ENCODE measurements at regions not wholly inside any gene's neighbourhood (a gene's known extent, or its start where the extent isn't known, plus 50 kb on each side); places are given as distances from the start of the nearest gene placed in this dataset.
"Not testable (repeated sequence)": the region's sequence is repeated elsewhere in the genome, so short reads cannot be mapped to it uniquely, and the experiment has no call there.

- Mint-ChIP-seq H3K27ac (no peak overlapping the region), H3K36me3 (peaks cover 19% of the 10 kb centered on the region), H3K4me3 (no peak overlapping the region), H3K9me3 (ENCODE audit: low read depth) (peaks cover 4% of the 10 kb centered on the region), H3K27me3 (no peaks in the 10 kb centered on the region), H3K4me1 (peaks cover 2% of the 10 kb centered on the region)
- CTCF ChIA-PET, result no interaction called here
- no peak for ATAC-seq
- no peak for DNase-seq
Observed at GRCh38 chr2:10193851-10194820, 71.6 kb downstream of the RRM2 start.

- DNase-seq (no peak), ATAC-seq (no peak)
- Mint-ChIP-seq H3K9me3 (ENCODE audit: low read depth) (no peaks in the 10 kb centered on the region), H3K27me3 (no peaks in the 10 kb centered on the region), H3K4me3 (no peak overlapping the region), H3K27ac (no peak overlapping the region), H3K4me1 (no peaks in the 10 kb centered on the region), H3K36me3 (peaks cover 9% of the 10 kb centered on the region)
- CTCF ChIA-PET, result no interaction called here
Observed at GRCh38 chr2:10195278-10196109, 73.0 kb downstream of the RRM2 start.

GRCh38 chr2:10196110-10196892 lies 73.8 kb downstream of the RRM2 start:
- DNase-seq (no peak), ATAC-seq (no peak)
- H3K27me3 Mint-ChIP-seq, result no peaks in the 10 kb centered on the region
- no peak overlapping the region for H3K4me3 Mint-ChIP-seq
- CTCF ChIA-PET, result interaction anchor here (0.6 kb wide), 1 partner anchor 1102 kb away, joined by 4 read pairs; no protein-coding TSS in a partner anchor
- no peaks in the 10 kb centered on the region for H3K9me3 Mint-ChIP-seq (ENCODE audit: low read depth)
- H3K4me1 Mint-ChIP-seq, result no peaks in the 10 kb centered on the region
- H3K36me3 Mint-ChIP-seq, result peaks cover 9% of the 10 kb centered on the region
- H3K27ac Mint-ChIP-seq, result no peak overlapping the region

GRCh38 chr2:10196948-10197696 lies 74.6 kb downstream of the RRM2 start:
- Mint-ChIP-seq H3K27me3 (no peaks in the 10 kb centered on the region), H3K36me3 (peaks cover 9% of the 10 kb centered on the region), H3K4me1 (no peaks in the 10 kb centered on the region), H3K27ac (no peak overlapping the region), H3K9me3 (ENCODE audit: low read depth) (no peaks in the 10 kb centered on the region), H3K4me3 (no peak overlapping the region)
- DNase-seq (no peak), ATAC-seq (no peak)
- CTCF ChIA-PET, result no interaction called here

GRCh38 chr2:10197697-10198076 lies 75.1 kb downstream of the RRM2 start:
- no peak overlapping the region for H3K27ac Mint-ChIP-seq
- CTCF ChIA-PET, result no interaction called here
- H3K4me3 Mint-ChIP-seq, result no peak overlapping the region

GRCh38 chr2:10198482-10198881 lies 75.9 kb downstream of the RRM2 start:
- not testable (repeated sequence) for H3K36me3 Mint-ChIP-seq; H3K27ac Mint-ChIP-seq; H3K27me3 Mint-ChIP-seq; H3K4me1 Mint-ChIP-seq; H3K9me3 Mint-ChIP-seq (ENCODE audit: low read depth); ATAC-seq; H3K4me3 Mint-ChIP-seq; DNase-seq
- CTCF ChIA-PET, result interaction anchor here (0.6 to 0.9 kb wide), 3 partner anchors 12 to 211 kb away, joined by 3 to 5 read pairs (median 3); no protein-coding TSS in a partner anchor

More at GRCh38 chr2:10197697-10198076, 75.1 kb downstream of the RRM2 start:
- H3K4me1 Mint-ChIP-seq, result no peaks in the 10 kb centered on the region
- H3K9me3 Mint-ChIP-seq (ENCODE audit: low read depth), result no peaks in the 10 kb centered on the region
- peaks cover 9% of the 10 kb centered on the region for H3K36me3 Mint-ChIP-seq
- H3K27me3 Mint-ChIP-seq, result no peaks in the 10 kb centered on the region
- ATAC-seq (no peak), DNase-seq (no peak)

GRCh38 chr2:10201201-10201600 lies 78.7 kb downstream of the RRM2 start:
- no peak overlapping the region for H3K27ac Mint-ChIP-seq
- H3K4me3 Mint-ChIP-seq, result no peak overlapping the region
- H3K36me3 Mint-ChIP-seq, result peaks cover 7% of the 10 kb centered on the region
- no peaks in the 10 kb centered on the region for H3K4me1 Mint-ChIP-seq
- H3K27me3 Mint-ChIP-seq, result no peaks in the 10 kb centered on the region
- DNase-seq (no peak), ATAC-seq (no peak)
- CTCF ChIA-PET, result no interaction called here
- no peaks in the 10 kb centered on the region for H3K9me3 Mint-ChIP-seq (ENCODE audit: low read depth)

- Mint-ChIP-seq H3K27me3 (no peaks in the 10 kb centered on the region), H3K27ac (no peak overlapping the region), H3K36me3 (peaks cover 9% of the 10 kb centered on the region), H3K9me3 (ENCODE audit: low read depth) (no peaks in the 10 kb centered on the region), H3K4me3 (no peak overlapping the region), H3K4me1 (no peaks in the 10 kb centered on the region)
- ATAC-seq (no peak), DNase-seq (no peak)
- CTCF ChIA-PET, result interaction anchor here (1.3 kb wide), 1 partner anchor 130 kb away, joined by 4 read pairs; no protein-coding TSS in a partner anchor
Observed at GRCh38 chr2:10202131-10202665, 79.7 kb downstream of the RRM2 start.

GRCh38 chr2:10204326-10205161 lies 82.0 kb downstream of the RRM2 start:
- DNase-seq (no peak), ATAC-seq (no peak)
- H3K4me1 Mint-ChIP-seq, result no peaks in the 10 kb centered on the region
- H3K27me3 Mint-ChIP-seq, result no peaks in the 10 kb centered on the region
- CTCF ChIA-PET, result no interaction called here
- no peaks in the 10 kb centered on the region for H3K9me3 Mint-ChIP-seq (ENCODE audit: low read depth)
- no peak overlapping the region for H3K27ac Mint-ChIP-seq
- no peak overlapping the region for H3K4me3 Mint-ChIP-seq
- H3K36me3 Mint-ChIP-seq, result peaks cover 1% of the 10 kb centered on the region

GRCh38 chr2:10205162-10205475 lies 82.6 kb downstream of the RRM2 start:
- no peaks in the 10 kb centered on the region for H3K9me3 Mint-ChIP-seq (ENCODE audit: low read depth)
- ATAC-seq (no peak), DNase-seq (no peak)
- H3K27ac Mint-ChIP-seq, result no peak overlapping the region
- no peaks in the 10 kb centered on the region for H3K4me1 Mint-ChIP-seq
- CTCF ChIA-PET, result no interaction called here
- H3K36me3 Mint-ChIP-seq, result peaks cover 1% of the 10 kb centered on the region
- no peaks in the 10 kb centered on the region for H3K27me3 Mint-ChIP-seq
- no peak overlapping the region for H3K4me3 Mint-ChIP-seq

GRCh38 chr2:10208736-10209135 lies 86.2 kb downstream of the RRM2 start:
- Mint-ChIP-seq H3K4me1 (no peaks in the 10 kb centered on the region), H3K27me3 (no peaks in the 10 kb centered on the region), H3K27ac (no peak overlapping the region), H3K4me3 (no peak overlapping the region), H3K9me3 (ENCODE audit: low read depth) (no peaks in the 10 kb centered on the region), H3K36me3 (peaks cover 1% of the 10 kb centered on the region)
- CTCF ChIA-PET, result interaction anchor here (1.1 kb wide), 1 partner anchor 200 kb away, joined by 3 read pairs; no protein-coding TSS in a partner anchor
- no peak for ATAC-seq
- no peak for DNase-seq
